Motor neuron (in vitro differentiated cells): ENCODE measurements at regions not wholly inside any gene's neighbourhood (a gene's known extent, or its start where the extent isn't known, plus 50 kb on each side); places are given as distances from the start of the nearest gene placed in this dataset.
A peak's percentile ranks its signal among the peaks of the same experiment; 100 is the strongest.

Experiments used
- ATAC-seq, 8 experiments: fragments of 200-7000 bp; cut with Tn5 transposase; replicated peaks in 6 of 8; 2 replicates each; pipeline ENCODE4 v1.8.0; 2021; ENCODE audit warnings: mild to moderate bottlenecking in 8 of 8, moderate library complexity in 8 of 8
- H3K27ac ChIP-seq, 2 donors: fragments of 250-450 bp; sonication (Bioruptor Pico); 2 replicates each; pipeline ENCODE4 v1.9.0; 2021; ENCODE audit warnings: antibody characterized with exemption in 2 of 2, mild to moderate bottlenecking in 2 of 2, moderate library complexity in 1 of 2
- H3K4me1 ChIP-seq, 2 donors: fragments of 250-450 bp; sonication (Bioruptor Pico); replicated peaks in 1 of 2; 2 replicates each; pipeline ENCODE4 v1.6.1; 2021; ENCODE audit warnings: antibody characterized with exemption in 2 of 2, mild to moderate bottlenecking in 2 of 2, moderate library complexity in 1 of 2
- H3K4me3 ChIP-seq, 5 donors: fragments of 250-450 bp; sonication (Bioruptor Pico); 2 replicates each; pipeline ENCODE4 v1.9.0; 2021; ENCODE audit warnings: antibody characterized with exemption in 5 of 5, mild to moderate bottlenecking in 5 of 5, moderate library complexity in 4 of 5
- WGBS, 10 experiments: fragments of 450-650 bp; shearing (Covaris generic); methylation state at CpG; one replicate each; pipeline ENCODE4 v1.0.0; 2022; 5-methylcytosine and 5-hydroxymethylcytosine counted together
- in situ Hi-C, 9 experiments: fragments of 400-800 bp; cut with MboI; loops; one replicate each; pipeline ENCODE4 v1.15.0; 2021; ENCODE audit warnings: low sequenced_read_pairs in 9 of 9, low pct_unique_long_range_greater_than_20kb in 2 of 9; ENCODE audit not compliant: unreplicated experiment in 9 of 9

GRCh38 chr16:86037999-86038925, 139.3 kb downstream of the IRF8 start:
- peak in 5 of 8 experiments; percentile 52 to 85 (median 81) for ATAC-seq
- Histone ChIP-seq H3K4me3 (no peak overlapping the region), H3K27ac (peak overlapping the region in 1 of 2 donors; percentile 25), H3K4me1 (peaks cover 2 to 20% of the 10 kb centered on the region in 2 donors)
- in situ Hi-C loops = no loop called here
- WGBS, 10 experiments = 0 to 100% (median 62%) methylated on average over 1 to 4 of the region's 23 CpGs; no CpG with 5 or more reads in 2 of the 10 experiments

DNA sequence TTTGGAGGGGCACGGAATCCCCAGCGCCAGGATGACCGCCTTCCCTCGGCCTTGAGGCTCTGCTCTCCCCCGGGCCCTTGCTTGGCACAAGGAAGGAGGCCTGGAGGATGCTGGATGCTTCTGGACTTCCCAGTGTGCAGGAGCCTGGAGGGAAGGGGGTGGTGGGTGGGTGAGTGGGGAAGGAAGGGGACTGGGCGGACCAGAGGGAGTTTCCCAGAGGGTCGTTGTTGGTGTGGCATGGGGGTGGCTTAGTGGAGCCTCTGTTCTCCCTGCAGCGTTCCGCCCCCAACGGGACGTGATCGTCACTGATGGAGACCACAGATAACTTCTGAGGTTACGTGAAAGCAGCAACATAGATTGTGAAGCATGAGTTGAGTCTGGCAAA, 140.0 kb downstream of the IRF8 start:
- no peak overlapping the region for H3K4me3 ChIP-seq
- H3K27ac ChIP-seq = no peak overlapping the region
- in situ Hi-C loops = no loop called here
- peaks cover 0 to 16% of the 10 kb centered on the region in 2 donors for H3K4me1 ChIP-seq
- 43 to 100% (median 82%) methylated on average over 2 to 7 of the region's 13 CpGs; no CpG with 5 or more reads in 6 of the 10 experiments for WGBS, 10 experiments
- ATAC-seq = peak in 1 of 8 experiments; percentile 36

GRCh38 chr16:86039606-86040005, 140.6 kb downstream of the IRF8 start:
- no peak for ATAC-seq
- Histone ChIP-seq H3K4me3 (no peak overlapping the region), H3K27ac (no peak overlapping the region), H3K4me1 (peaks cover 0 to 19% of the 10 kb centered on the region in 2 donors)
- WGBS, 10 experiments = 20 to 100% (median 100%) methylated on average over 1 to 4 of the region's 12 CpGs; no CpG with 5 or more reads in 3 of the 10 experiments
- in situ Hi-C loops = no loop called here

GRCh38 chr16:86040496-86040895, 141.5 kb downstream of the IRF8 start:
- no peak for ATAC-seq
- in situ Hi-C loops = no loop called here
- WGBS, 10 experiments = 0 to 100% (median 87%) methylated on average over 1 to 12 of the region's 17 CpGs; no CpG with 5 or more reads in 3 of the 10 experiments
- Histone ChIP-seq H3K4me1 (peaks cover 0 to 19% of the 10 kb centered on the region in 2 donors), H3K27ac (no peak overlapping the region), H3K4me3 (no peak overlapping the region)

DNA sequence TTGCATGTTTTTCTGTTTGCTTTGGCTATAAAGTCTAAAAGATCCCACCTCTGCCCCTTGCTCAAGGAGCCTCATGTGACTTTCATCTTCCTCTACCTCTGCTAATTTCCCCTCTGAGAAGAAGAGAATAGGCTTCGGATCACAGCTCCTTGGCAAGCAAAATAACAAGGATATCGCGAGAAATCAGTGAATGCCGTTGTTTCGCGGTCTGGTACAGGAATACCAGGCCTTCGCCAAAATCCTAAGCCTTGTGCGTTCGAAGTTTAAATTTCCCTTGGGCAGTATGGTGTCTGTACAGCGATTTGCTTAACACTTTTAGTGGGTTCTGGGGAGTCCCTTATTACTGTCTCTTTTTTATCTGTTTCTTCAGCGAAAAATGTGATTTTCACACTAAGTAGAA, 142.3 kb downstream of the IRF8 start:
- in situ Hi-C loops = no loop called here
- WGBS, 10 experiments = 30 to 100% (median 90%) methylated on average over 1 to 11 of the region's 11 CpGs
- no peak overlapping the region for H3K4me3 ChIP-seq
- no peak overlapping the region for H3K27ac ChIP-seq
- peaks cover 0 to 19% of the 10 kb centered on the region in 2 donors for H3K4me1 ChIP-seq
- ATAC-seq = no peak

- H3K4me3 ChIP-seq = no peak overlapping the region
- in situ Hi-C loops = no loop called here
- ATAC-seq = no peak
- no peak overlapping the region for H3K27ac ChIP-seq
- 0 to 100% (median 64%) methylated on average over 1 to 3 of the region's 4 CpGs; no CpG with 5 or more reads in 4 of the 10 experiments for WGBS, 10 experiments
- H3K4me1 ChIP-seq = peaks cover 0 to 19% of the 10 kb centered on the region in 2 donors
Measured at GRCh38 chr16:86041807-86042206, 142.8 kb downstream of the IRF8 start.

GRCh38 chr16:86042393-86042792, 143.4 kb downstream of the IRF8 start:
- in situ Hi-C loops = no loop called here
- WGBS, 10 experiments = 33 to 80% (median 53%) methylated on average over 1 to 7 of the region's 9 CpGs; no CpG with 5 or more reads in 1 of the 10 experiments
- no peak overlapping the region for H3K27ac ChIP-seq
- ATAC-seq = peak in 1 of 8 experiments; percentile 20
- H3K4me3 ChIP-seq = no peak overlapping the region
- peaks cover 0 to 19% of the 10 kb centered on the region in 2 donors for H3K4me1 ChIP-seq

- Histone ChIP-seq H3K4me3 (no peak overlapping the region), H3K27ac (no peak overlapping the region), H3K4me1 (peaks cover 0 to 22% of the 10 kb centered on the region in 2 donors)
- ATAC-seq = no peak
- 11 to 93% (median 81%) methylated on average over 2 to 5 of the region's 12 CpGs; no CpG with 5 or more reads in 2 of the 10 experiments for WGBS, 10 experiments
- in situ Hi-C loops = no loop called here
Measured at GRCh38 chr16:86042996-86043725, 144.2 kb downstream of the IRF8 start.

DNA sequence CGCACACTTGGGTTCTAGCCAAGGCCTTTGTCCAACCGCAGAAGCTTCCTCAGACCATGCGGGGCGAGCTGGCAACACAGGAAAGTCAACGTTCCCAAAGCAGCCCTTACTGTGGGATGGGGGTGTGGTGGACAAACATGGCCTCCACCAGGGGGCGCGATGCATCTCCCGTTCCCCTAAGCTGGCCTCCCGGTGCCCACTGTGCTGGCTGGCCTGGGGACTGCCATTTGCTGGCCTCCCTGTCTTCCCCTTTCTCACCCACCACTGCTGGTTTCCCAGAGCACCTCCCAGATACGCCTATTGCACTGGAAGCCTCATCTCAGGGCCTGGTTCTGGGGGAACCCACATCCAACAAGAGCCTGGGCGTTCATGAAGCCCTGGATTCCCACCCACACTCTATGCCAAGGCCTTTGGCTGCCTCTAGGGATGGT, 145.3 kb downstream of the IRF8 start:
- ATAC-seq = peak in 5 of 8 experiments; percentile 41 to 76 (median 52)

DNA sequence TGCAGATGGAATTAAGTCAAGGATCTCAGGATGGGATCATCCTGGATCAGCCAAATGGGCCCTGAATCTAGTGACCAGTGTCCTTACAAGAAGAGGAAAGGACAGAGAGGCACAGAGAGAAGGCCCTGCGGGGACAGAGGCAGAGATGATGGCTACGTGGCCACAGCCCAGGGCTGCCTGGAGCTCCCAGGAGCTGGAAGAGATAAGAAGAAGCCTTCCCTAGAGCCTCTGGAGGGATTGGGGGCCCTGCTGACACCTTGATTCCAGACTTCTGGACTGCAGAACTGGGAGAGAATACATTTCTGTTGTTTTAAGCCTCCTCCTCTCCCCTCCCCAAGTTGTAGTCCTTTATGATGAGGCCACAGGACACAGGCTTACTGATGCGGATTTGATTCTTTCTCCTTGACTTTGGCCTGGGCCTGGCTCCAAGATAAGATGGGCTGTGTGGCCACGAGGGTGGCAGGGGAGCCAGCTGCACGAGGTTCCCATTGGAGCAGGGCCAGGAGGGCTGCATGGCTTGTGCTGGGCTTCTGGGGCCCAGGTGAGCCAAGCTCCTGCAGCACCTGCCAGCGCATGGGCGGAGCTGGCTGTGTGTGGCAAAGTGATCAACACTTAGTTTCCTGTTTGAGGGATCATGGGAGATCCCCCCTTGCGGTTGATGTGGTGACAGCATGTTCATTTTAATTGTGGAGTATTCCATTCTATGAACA, 146.1 kb downstream of the IRF8 start:
- Histone ChIP-seq H3K4me3 (no peak overlapping the region), H3K4me1 (peaks cover 2 to 16% of the 10 kb centered on the region in 2 donors), H3K27ac (no peak overlapping the region)
- ATAC-seq = no peak
- 0 to 79% (median 39%) methylated on average over 1 to 6 of the region's 8 CpGs; no CpG with 5 or more reads in 6 of the 10 experiments for WGBS, 10 experiments
- in situ Hi-C loops = no loop called here

More for the DNA sequence above, 145.3 kb downstream of the IRF8 start:
- peaks cover 0 to 16% of the 10 kb centered on the region in 2 donors for H3K4me1 ChIP-seq
- H3K27ac ChIP-seq = no peak overlapping the region
- 52 to 100% (median 66%) methylated on average over 1 to 5 of the region's 11 CpGs; no CpG with 5 or more reads in 4 of the 10 experiments for WGBS, 10 experiments
- H3K4me3 ChIP-seq = no peak overlapping the region
- in situ Hi-C loops = no loop called here

DNA sequence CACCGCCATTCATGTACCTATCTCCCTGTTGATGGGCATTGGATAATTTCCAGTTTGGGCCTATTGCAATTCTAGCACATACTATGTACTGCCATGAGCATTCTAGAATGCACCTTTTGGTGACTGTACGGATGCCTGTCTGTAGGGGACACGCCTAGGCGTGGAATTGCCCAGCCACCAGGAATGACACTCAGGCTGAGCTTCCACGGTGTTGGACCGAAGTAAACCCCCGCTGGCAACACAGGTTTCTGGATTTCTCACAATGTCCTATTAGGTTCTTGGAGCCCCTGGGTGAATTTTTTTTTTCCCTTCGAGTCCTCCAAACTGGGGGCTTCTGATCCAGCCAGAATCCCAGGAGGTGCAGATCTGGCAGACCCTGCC, 146.6 kb downstream of the IRF8 start:
- Histone ChIP-seq H3K27ac (no peak overlapping the region), H3K4me3 (no peak overlapping the region), H3K4me1 (peaks cover 7 to 21% of the 10 kb centered on the region in 2 donors)
- WGBS, 10 experiments = 66 to 100% (median 80%) methylated on average over 1 to 5 of the region's 8 CpGs; no CpG with 5 or more reads in 5 of the 10 experiments
- in situ Hi-C loops = no loop called here
- ATAC-seq = no peak

DNA sequence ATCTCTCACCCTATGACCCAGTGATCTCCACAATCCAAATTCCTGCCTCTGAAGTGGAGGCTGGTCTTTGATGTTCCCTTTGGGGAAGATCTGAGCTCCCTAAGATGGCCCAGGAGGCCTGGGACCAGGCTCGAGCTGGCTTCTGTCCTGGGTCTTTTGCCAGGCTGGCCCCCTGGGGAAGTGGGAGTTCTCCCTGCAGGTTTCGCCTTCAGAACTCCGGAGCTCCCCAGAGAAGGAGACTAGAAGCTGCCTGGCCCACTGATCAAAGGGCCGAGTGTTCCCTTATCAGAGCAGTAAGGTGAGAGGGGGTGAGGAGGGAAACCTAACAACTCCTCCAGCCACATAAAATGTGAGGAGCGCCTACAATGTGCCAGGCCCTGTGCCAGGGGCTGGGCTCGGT, 147.1 kb downstream of the IRF8 start:
- in situ Hi-C loops = no loop called here
- Histone ChIP-seq H3K4me3 (no peak overlapping the region), H3K27ac (no peak overlapping the region), H3K4me1 (peaks cover 11 to 26% of the 10 kb centered on the region in 2 donors)
- WGBS, 10 experiments = 0 to 80% (median 41%) methylated on average over 1 to 3 of the region's 6 CpGs; no CpG with 5 or more reads in 6 of the 10 experiments
- ATAC-seq = no peak
